ENCODE measurements at regions not wholly inside any gene's neighbourhood (a gene's known extent, or its start where the extent isn't known, plus 50 kb on each side); places are given as distances from the start of the nearest gene placed in this dataset.

GRCh38 chr2:134023854-134024253, 230.0 kb upstream of the MGAT5 start:
- Histone ChIP-seq H3K4me1 (no peaks in the 10 kb centered on the region), H3K27me3 (peaks cover 0 to 2% of the 10 kb centered on the region in 2 donors), H3K36me3 (no peaks in the 10 kb centered on the region), H3K9me3 (no peaks in the 10 kb centered on the region), H3K27ac (no peak overlapping the region), H3K4me3 (no peak overlapping the region)
- TF ChIP-seq POLR2A (IDR thresholded peaks at IDR 0.05) (no peak), POLR2AphosphoS5 (IDR thresholded peaks at IDR 0.05) (no peak), CTCF (IDR thresholded peaks at IDR 0.05) (no peak)
- no peak for DNase-seq (ENCODE audit: low spot score in 2 of 2)
- intact Hi-C loops (cut with DNase I; ENCODE audit: low total_unique reads): no loop called here

- Histone ChIP-seq H3K9me3 (no peaks in the 10 kb centered on the region), H3K36me3 (no peaks in the 10 kb centered on the region), H3K27ac (no peak overlapping the region), H3K4me1 (no peaks in the 10 kb centered on the region), H3K27me3 (peaks cover 0 to 4% of the 10 kb centered on the region in 2 donors), H3K4me3 (peak overlapping the region; percentile 31 to 48 (median 32))
- no peak for DNase-seq (ENCODE audit: low spot score in 2 of 2)
- no peak for TF ChIP-seq POLR2AphosphoS5 (IDR thresholded peaks at IDR 0.05)
- no peak for TF ChIP-seq POLR2A (IDR thresholded peaks at IDR 0.05)
- TF ChIP-seq CTCF (IDR thresholded peaks at IDR 0.05): no peak
- intact Hi-C loops (cut with DNase I; ENCODE audit: low total_unique reads): no loop called here
These were observed 225.9 kb upstream of the MGAT5 start for GRCh38 chr2:134027980-134028379.

GRCh38 chr2:134029418-134029817, 224.5 kb upstream of the MGAT5 start:
- peaks cover 0 to 4% of the 10 kb centered on the region in 2 donors for H3K27me3 ChIP-seq
- no peaks in the 10 kb centered on the region for H3K36me3 ChIP-seq
- H3K4me1 ChIP-seq: no peaks in the 10 kb centered on the region
- H3K4me3 ChIP-seq: no peak overlapping the region
- no peak overlapping the region for H3K27ac ChIP-seq
- intact Hi-C loops (cut with DNase I; ENCODE audit: low total_unique reads): no loop called here
- DNase-seq (ENCODE audit: low spot score in 2 of 2): no peak
- no peaks in the 10 kb centered on the region for H3K9me3 ChIP-seq
- TF ChIP-seq POLR2A (IDR thresholded peaks at IDR 0.05) (no peak), CTCF (IDR thresholded peaks at IDR 0.05) (no peak), POLR2AphosphoS5 (IDR thresholded peaks at IDR 0.05) (no peak)

GRCh38 chr2:134031539-134031938, 222.3 kb upstream of the MGAT5 start:
- Histone ChIP-seq H3K27me3 (peaks cover 0 to 4% of the 10 kb centered on the region in 2 donors), H3K4me3 (no peak overlapping the region), H3K9me3 (no peaks in the 10 kb centered on the region), H3K4me1 (no peaks in the 10 kb centered on the region), H3K27ac (no peak overlapping the region), H3K36me3 (no peaks in the 10 kb centered on the region)
- TF ChIP-seq POLR2A (IDR thresholded peaks at IDR 0.05): no peak
- no peak for TF ChIP-seq CTCF (IDR thresholded peaks at IDR 0.05)
- no peak for TF ChIP-seq POLR2AphosphoS5 (IDR thresholded peaks at IDR 0.05)
- intact Hi-C loops (cut with DNase I; ENCODE audit: low total_unique reads): no loop called here
- no peak for DNase-seq (ENCODE audit: low spot score in 2 of 2)

- Histone ChIP-seq H3K27me3 (no peaks in the 10 kb centered on the region), H3K9me3 (no peaks in the 10 kb centered on the region), H3K4me1 (no peaks in the 10 kb centered on the region), H3K36me3 (no peaks in the 10 kb centered on the region), H3K4me3 (no peak overlapping the region), H3K27ac (no peak overlapping the region)
- intact Hi-C loops (cut with DNase I; ENCODE audit: low total_unique reads): no loop called here
- DNase-seq (ENCODE audit: low spot score in 2 of 2): no peak
- no peak for TF ChIP-seq POLR2A (IDR thresholded peaks at IDR 0.05)
- TF ChIP-seq CTCF (IDR thresholded peaks at IDR 0.05): no peak
These were observed 218.1 kb upstream of the MGAT5 start for GRCh38 chr2:134035605-134036370.
